ENCODE measurements at regions not wholly inside any gene's neighbourhood (a gene's known extent, or its start where the extent isn't known, plus 50 kb on each side); places are given as distances from the start of the nearest gene placed in this dataset.
A peak's percentile ranks its signal among the peaks of the same experiment; 100 is the strongest.

GRCh38 chr18:22283397-22283796, 114.0 kb downstream of the GATA6 start:
- no peak for DNase-seq

GRCh38 chr18:22283116-22283395, 113.7 kb downstream of the GATA6 start:
- no peak for DNase-seq

- DNase-seq, result peak; percentile 43
Observed at GRCh38 chr18:22282311-22283115, 113.1 kb downstream of the GATA6 start.

GRCh38 chr18:22280453-22280750, 111.0 kb downstream of the GATA6 start:
- DNase-seq, result no peak

DNA sequence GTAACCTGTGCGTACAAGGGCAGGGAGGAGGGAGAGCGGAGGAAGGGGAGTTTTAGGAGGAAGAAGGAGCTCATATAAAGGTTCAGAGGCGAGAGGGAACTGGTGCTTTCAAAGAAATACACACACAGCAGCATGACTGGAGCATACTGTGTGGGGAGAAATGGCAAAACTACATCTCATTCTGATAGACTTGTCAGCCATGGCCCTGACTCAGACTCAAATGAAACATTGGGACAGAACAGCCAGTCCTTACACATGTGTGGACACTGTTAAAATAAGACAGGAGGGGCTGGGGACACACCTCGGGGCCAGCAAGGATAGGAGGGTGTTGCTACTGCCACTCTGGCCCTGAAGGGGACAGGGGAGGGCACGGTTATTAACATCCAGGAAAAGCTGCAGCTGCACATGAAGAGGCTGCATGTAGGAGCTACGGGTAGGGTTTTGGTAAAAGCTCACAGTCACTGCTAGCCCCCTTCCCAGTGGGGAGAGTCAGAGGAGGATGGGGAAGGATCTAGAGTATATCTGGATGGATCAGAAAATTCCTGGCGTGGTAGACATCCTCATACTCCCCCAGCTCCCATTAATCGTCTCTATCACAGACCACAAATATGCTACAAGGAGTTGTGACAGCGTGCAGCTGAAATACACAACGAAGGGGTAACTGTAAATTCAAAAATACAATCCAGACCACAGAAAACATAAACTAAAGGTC, 110.5 kb downstream of the GATA6 start:
- no peak for DNase-seq

DNA sequence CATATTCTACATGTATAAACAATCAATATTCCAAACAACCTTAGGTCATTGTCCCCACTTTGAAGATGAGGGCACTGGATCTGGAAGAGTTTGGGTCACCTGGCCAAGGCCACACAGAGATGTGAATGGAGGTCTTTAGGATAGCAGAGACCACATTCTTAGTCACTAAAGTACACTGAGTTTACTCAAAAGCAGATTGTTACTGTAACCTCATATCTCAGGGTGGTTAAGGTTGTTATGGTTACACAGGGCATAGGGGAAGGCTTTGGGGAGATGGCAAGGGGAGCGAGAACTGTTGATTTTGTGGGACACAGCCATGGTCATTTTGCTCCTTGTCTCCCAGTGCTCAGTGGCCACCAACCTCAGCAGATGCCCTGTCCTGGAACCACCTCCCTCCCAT, 109.4 kb downstream of the GATA6 start:
- no peak for DNase-seq

- DNase-seq, result no peak
Observed at GRCh38 chr18:22277758-22278157, 108.4 kb downstream of the GATA6 start.

GRCh38 chr18:22276334-22276713, 106.9 kb downstream of the GATA6 start:
- no peak for DNase-seq

- no peak for DNase-seq
Observed at GRCh38 chr18:22275706-22276333, 106.4 kb downstream of the GATA6 start.

DNA sequence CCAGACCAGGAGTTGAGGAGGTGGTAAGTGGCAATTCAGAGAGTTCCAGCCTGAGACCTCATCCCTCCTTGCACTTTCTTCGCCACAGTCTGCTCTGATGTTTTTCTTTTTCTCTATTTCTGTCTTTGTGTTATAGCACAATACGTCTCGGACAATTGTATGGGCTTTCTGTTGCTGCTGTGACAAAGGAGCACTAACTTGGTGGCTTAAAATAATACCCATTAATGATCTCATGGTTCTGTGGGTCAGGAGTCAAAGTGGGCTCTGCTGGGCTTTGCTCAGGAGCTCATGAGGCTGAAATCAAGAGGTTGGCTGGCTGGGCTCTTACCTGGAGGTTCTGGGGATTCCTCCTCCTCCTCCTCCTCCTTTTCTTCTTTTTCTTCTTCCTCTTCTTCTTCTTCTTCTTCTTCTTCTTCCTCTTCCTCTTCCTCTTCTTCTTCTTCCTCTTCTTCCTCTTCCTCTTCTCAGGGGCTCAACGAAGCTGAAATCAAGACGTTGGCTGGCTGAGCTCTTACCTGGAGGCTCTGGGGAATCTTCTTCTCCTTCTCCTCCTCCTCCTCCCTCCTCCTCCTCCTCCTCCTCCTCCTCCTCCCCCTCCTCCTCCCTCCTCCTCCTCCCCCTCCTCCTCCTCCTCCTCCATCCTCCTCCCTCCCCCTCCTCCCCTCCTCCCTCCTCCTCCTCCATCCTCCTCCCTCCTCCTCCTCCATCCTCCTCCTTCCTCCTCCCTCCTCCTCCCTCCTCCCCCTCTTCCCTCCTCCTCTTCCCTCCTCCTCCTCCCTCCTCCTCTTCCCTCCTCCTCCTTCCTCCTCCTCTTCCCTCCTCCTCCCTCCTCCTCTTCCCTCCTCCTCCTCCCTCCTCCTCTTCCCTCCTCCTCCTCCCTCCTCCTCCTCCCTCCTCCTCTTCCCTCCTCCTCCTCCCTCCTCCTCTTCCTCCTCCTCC, 104.0 kb downstream of the GATA6 start:
- DNase-seq, result no peak

DNA sequence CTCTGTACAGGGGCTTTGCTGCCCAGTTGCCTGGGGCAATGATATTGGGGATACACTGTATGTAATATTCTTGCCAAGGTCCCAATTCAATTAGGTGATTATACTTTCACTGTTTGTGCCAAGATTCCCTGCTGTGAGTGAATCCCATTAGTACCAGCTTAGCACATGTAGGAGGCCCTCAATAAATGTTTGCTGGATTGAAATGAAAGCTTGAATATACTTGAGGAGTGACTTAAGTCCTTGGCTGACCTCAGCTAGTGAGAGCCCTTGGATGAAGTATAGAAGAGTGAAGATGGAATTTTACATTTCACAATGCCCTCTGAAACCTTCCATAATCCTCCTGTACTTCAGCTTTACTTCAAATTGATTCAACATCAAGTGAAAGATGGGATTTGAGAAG, 102.9 kb downstream of the GATA6 start:
- DNase-seq, result no peak

GRCh38 chr18:22271030-22271429, 101.6 kb downstream of the GATA6 start:
- no peak for DNase-seq

DNA sequence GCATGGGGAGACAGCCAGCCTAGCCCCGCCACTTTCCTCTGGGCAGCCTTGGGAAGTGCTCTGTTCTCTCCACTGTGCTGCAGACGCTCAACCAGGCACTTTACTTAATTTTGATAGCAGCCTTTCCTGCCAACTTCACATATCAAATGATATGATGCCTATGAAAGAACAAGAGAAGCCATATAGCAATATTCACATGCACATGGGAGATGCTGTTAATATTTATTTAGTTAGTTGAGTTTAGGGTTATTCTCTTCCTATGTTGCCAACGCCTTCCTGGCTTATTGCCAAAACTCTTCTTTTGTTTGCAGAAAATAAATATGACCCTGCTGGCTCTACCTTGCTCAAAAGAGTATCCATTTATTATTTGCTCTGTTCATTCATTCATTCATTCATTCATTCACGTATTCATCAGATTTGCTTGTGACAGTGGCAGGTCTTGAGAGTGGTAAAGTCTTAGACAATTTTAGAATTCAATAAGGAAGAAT, 99.3 kb downstream of the GATA6 start:
- no peak for DNase-seq

GRCh38 chr18:22267697-22268096, 98.3 kb downstream of the GATA6 start:
- no peak for DNase-seq

DNA sequence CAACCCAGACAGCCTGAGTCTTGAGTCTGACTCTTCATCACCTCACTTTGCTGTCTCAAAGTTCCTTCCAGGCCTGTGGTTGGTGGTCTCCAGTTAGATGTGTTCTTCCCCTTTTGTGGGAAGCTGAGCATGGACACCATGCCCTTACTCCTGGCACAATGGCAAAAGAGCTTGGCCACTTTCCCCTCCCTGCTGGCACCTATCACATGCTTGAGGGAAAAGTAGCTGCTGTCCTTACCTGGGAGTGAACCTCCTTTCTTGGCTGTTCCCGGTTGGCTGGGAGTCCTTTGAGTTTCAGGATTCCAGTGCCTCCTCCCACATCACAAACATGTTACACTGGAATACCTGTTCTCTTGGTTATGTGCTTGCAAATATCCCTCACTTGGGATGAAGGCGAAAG, 97.8 kb downstream of the GATA6 start:
- DNase-seq, result no peak

- DNase-seq, result no peak
Observed at GRCh38 chr18:22265838-22266237, 96.4 kb downstream of the GATA6 start.

DNA sequence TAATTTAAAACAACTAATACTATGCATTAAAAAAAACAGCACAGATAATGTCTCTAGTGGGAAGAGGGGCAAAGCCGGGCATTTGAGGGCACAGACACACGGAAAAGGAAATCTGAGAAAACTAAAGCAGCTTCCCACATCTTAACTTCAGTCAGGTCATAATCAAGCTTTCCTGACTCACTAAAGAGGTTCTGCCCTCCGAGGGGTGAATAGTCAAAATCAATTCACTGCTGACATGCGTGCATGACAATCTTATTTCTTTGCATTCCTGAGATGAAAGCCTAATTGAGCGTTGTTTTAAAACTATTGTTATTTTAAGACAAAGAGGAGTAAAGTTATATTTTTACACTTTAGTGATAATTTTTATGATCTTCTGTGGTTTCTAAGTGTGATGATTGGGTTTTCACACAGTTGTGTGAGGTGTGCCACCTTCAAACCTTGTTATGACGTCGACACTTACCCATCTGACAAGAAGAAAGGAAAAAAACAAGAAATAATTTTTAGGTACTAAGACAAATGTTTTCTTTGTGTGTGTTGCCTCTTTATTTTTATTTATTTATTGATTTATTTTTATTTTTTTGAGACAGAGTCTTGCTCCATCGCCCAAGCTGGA, 90.9 kb downstream of the GATA6 start:
- DNase-seq, result no peak

DNA sequence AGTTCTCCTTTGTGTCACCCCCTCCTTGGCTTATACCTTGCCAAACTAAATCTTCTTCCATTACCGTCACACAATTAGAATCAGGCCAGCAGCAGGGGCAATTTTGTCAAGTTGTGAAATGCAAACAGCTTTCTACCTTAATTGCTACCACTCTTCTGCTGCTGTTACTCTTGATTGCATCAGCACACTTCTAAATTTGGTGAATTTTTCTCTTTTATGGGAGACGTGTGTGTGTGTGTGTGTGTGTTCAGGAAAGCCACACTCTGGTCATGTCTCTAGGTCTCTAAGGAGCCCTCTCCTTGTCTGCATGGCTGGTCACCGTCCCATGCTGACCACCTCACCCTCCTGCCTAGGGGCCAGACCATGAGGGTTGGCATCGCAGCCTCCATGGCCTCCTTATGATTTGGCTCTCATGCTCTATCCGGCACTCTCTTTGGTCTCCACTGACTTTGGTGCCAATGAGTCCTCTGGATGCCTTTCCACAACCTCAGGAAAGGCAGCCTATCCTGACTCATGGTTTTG, 87.7 kb downstream of the GATA6 start:
- DNase-seq, result no peak

- no peak for DNase-seq
Observed at GRCh38 chr18:22254088-22254487, 84.7 kb downstream of the GATA6 start.

DNA sequence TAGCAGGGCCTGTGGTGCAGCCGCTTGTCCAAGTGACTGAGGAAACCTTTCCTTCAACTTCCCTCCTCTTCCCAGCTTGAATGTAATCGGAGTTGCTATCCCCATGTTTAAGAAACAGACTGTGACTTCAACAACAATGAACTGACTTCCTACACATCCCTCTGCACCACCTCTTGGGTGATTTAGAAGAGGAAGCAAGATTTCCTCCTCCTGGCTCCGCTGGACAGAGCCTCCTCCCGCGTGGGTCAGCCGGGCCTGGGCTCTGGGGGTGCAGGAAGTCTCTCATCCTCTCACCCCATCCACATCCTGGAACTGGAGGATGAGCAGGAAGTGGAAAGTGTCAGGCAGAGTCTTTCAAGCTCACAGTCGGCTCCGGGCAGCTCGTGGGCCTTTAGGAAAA, 84.3 kb downstream of the GATA6 start:
- DNase-seq, result no peak

DNA sequence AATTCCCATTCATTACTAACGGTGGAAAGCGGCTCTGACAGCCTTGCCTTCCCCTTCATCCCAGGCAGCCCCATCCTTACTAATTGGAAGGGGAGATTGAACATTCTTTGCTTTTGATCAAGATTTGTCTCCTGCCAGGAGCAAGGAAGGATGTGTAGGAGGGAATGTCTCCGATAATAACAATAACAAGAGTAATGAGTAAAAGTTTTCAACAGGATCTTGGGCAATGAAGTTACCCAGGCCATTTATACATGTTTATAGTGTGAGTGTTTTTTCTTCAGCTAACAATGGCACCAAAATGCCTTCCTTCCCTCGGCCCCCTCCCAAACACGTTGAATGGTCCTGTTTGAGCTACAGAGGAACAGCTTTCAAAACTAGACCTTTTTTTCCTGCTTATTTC, 83.8 kb downstream of the GATA6 start:
- DNase-seq, result no peak
